ENCODE measurements at regions not wholly inside any gene's neighbourhood (a gene's known extent, or its start where the extent isn't known, plus 50 kb on each side); places are given as distances from the start of the nearest gene placed in this dataset.
"Not testable (repeated sequence)": the region's sequence is repeated elsewhere in the genome, so short reads cannot be mapped to it uniquely, and the experiment has no call there.

DNA sequence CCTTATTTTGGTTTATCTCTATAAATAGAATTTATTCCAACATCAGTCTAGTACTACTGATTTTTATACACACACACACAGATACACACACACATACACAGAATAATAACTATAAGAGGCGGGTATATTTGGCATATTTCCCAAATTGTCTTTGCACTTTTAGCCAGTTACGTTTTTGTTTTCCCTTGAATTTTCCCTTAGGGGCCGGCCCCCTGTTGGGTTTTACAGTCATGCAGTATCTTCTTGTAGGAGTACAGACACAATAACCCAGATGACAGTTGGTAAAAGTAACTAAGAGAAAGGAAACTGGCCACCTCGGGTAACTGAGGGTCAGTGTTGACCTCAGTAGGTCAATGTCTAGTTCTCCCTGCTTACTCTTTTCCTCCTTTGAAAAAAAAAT, 50.9 kb downstream of the DISP1 start:
- DNase-seq (ENCODE audit: low read depth in 2 of 2) = no peak

DNA sequence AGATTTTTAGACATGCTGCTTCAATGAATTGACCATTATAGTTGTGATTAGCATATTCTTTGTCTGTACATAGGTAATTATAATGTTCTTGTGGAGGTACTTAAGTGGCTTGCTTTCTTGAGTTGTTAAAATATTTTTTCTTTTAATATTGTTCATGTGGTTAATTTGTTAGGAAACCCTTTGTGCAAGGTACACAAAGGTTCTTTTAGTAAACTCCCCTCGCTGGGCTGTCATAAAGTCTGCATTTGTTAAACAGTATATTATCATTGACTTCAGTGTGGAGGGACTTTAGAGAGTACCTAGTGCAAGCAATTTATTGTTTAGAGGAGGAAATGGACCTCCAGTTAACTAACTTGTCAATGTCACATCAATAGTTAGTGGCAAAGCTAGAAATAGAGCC, 52.5 kb downstream of the DISP1 start:
- no peak for DNase-seq (ENCODE audit: low read depth in 2 of 2)

GRCh38 chr1:222876182-222876581, 61.3 kb downstream of the DISP1 start:
- DNase-seq (ENCODE audit: low read depth in 2 of 2) = no peak

DNA sequence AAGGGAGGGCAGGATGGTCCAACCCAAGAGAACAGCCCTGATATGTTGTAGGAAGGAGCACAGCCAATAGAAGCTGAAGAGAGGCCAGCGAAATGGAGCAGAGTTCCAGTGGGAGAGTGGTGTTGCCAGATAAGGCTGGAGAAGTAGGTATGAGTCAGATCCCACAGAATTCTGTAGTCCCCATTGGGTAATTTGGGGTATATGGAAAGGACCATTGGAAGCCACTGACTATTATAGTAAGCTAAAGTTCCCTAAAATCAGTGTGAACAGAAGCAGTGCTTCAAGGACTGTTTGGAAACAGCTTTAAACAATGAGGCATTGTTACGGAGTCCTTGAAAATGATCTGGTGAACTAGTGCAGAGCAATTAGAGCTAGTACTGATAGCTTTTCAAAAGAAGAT, 63.0 kb downstream of the DISP1 start:
- DNase-seq (ENCODE audit: low read depth in 2 of 2) = no peak

- DNase-seq (ENCODE audit: low read depth in 2 of 2) = peak in 1 of 2 donors; percentile 19
Observed at GRCh38 chr1:222880587-222880986, 65.7 kb downstream of the DISP1 start.

DNA sequence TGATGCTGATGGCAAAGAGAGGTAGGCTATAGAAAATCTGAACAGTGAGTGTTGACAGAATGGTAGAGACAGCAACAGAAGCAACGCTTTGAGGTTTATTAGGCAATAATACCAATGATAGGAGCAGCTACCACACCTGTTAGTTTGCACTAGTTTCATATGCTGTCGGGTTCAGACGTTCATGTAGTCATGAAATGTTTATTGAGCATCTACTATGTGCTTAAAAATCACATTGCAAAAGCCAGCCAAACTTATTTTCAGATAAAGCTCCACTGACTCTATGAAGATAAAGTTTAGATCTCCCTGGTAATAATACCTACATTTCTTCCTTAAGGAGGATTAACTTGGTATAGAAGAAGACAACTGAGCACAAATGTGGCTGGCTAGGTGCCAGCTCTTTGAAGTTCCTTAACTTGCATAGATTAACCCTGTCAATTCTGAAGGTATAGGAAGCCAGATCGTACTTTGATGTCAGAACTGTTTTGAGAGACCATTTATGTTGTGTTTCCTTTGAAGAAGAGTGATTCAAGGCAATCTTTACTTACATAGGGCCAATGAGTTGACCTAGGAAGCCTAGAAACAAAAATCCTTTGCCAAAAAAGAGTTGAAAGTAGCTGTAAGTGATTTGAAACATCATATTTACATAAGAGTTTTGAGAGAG, 71.5 kb downstream of the DISP1 start:
- DNase-seq (ENCODE audit: low read depth in 2 of 2) = no peak

DNA sequence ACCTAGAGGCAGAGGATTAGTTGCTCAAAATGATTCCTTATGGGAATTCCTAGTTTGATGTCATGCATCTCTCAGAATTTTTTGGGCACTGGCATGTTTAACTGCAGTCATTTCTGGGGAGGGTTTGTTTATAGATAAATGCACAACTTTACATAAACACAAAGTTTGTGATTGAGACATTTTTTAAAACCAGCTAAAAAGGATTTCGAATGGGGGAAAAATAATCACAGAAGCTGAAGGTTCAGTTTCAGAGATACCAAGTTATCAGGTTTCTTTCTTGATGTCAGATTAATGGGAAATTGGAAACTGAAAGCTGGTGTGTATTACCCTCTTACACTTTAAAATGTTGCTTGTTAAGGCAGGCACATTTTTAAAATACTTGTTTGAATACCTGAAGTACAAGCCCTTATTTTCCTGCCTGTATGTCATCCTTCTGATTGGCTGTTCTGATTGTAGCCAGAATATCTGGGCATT, 72.1 kb downstream of the DISP1 start:
- no peak for DNase-seq (ENCODE audit: low read depth in 2 of 2)

DNA sequence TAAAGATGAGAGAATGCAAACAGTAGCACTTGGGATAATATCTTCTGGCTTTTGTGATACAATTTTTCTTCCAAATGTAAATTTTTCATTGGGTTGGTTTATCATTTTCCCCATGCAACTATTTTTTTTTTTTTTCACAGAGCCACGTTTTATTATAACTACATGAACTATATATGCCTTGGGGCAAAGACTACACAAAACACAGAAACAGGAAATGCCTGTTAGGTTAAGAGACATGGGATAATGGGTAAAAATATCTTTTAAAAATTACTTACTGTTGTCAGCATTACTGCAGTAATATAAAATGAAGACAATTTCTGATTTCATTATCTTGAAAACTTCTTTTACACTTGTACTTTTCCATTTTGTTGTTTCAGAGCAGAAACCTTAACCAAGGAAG, 74.6 kb downstream of the DISP1 start:
- no peak for DNase-seq (ENCODE audit: low read depth in 2 of 2)

DNA sequence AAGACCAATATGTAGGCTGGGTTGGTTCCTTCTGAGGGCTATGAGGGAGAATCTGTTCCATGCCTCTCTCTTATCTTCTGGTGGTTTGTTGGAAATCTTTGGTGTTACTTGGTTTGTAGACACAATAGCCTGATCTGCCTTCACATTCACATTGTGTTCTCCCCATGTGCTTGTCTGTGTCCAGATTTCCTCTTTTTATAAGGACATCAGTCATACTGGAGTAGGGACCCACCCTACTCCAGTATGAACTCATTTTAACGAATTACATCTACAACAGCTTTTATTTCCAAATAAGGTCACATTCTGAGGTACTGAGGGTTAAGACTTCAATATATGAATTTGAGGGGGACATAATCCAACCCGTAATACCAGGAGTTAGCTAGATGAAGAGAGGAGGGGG, 75.9 kb downstream of the DISP1 start:
- no peak for DNase-seq (ENCODE audit: low read depth in 2 of 2)

- no peak for DNase-seq (ENCODE audit: low read depth in 2 of 2)
Observed at GRCh38 chr1:222891578-222891977, 76.7 kb downstream of the DISP1 start.

GRCh38 chr1:222892137-222892769, 77.4 kb downstream of the DISP1 start:
- no peak for DNase-seq (ENCODE audit: low read depth in 2 of 2)

DNA sequence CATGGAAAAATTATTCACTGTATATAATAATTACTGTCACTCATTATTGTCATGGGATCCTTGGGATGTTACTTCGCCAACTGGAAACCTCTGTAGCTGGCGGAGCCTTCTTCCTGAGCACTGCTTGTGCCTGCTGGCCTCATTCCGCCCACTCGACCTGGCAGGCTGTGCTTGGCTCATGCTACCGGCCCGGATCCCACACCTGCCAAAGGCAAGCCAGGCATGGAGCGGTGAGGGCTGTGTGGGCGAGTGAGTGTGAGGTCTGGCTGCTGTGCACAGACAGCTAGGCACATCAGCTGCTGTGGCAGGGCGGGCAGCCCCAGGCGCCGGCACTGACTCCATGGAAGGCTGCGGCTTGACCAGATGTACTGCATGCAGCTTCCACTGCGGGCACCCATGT, 78.4 kb downstream of the DISP1 start:
- no peak for DNase-seq (ENCODE audit: low read depth in 2 of 2)

DNA sequence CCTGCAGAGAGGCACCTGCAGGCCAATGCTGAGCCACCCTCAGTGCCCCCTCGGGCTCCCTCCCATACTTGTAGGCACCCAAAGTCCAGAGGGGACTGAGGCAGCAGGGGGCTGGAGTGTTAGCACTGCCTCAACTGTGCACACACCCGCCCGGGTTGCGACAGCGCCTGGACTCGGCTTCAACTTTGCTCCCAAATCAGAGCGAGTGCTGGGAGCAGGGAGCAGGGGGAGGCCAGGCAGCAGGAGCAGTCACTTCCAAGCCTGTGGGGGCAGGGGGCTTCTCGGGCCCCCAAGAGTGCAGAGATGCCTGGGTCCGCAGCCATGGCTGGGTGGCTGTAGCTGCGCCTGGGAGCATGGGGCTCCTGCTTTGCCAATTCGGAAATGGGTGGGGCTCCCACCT, 79.5 kb downstream of the DISP1 start:
- no peak for DNase-seq (ENCODE audit: low read depth in 2 of 2)

GRCh38 chr1:222896630-222897526, 82.0 kb downstream of the DISP1 start:
- DNase-seq (ENCODE audit: low read depth in 2 of 2) = no peak

GRCh38 chr1:222897527-222898190, 82.8 kb downstream of the DISP1 start:
- no peak for DNase-seq (ENCODE audit: low read depth in 2 of 2)

- DNase-seq (ENCODE audit: low read depth in 2 of 2) = no peak
Observed at GRCh38 chr1:222898191-222898527, 83.3 kb downstream of the DISP1 start.

- DNase-seq (ENCODE audit: low read depth in 2 of 2) = no peak
Observed at GRCh38 chr1:222899471-222899870, 84.6 kb downstream of the DISP1 start.

DNA sequence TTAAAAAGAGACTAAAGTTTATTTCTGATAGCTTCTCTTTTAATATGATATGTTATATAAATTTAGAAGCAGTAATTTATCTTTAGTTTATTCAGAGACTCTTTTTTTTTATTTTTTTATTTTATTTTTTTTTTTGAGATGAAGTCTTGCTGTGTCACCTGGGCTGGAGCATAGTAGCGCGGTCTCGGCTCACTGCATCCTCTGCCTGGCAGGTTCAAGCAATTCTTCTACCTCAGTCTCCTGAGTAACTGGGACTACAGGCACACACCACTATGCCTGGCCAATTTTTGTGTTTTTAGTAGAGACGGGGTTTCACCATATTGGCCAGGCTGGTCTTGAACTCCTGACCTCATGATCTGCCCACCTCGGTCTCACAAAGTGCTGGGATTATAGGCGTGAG, 89.6 kb downstream of the DISP1 start:
- DNase-seq (ENCODE audit: low read depth in 2 of 2) = no peak

GRCh38 chr1:222905151-222905550, 90.3 kb downstream of the DISP1 start:
- DNase-seq (ENCODE audit: low read depth in 2 of 2) = no peak

- not testable (repeated sequence) for DNase-seq (ENCODE audit: low read depth in 2 of 2)
Observed at GRCh38 chr1:222906271-222906739, 91.5 kb downstream of the DISP1 start.

- DNase-seq (ENCODE audit: low read depth in 2 of 2) = no peak
Observed at GRCh38 chr1:222909586-222909985, 94.7 kb downstream of the DISP1 start.

GRCh38 chr1:222910699-222911098, 95.9 kb downstream of the DISP1 start:
- DNase-seq (ENCODE audit: low read depth in 2 of 2) = no peak
